ENCODE measurements at regions not wholly inside any gene's neighbourhood (a gene's known extent, or its start where the extent isn't known, plus 50 kb on each side); places are given as distances from the start of the nearest gene placed in this dataset.

- H3K27ac ChIP-seq (ENCODE audit: low read length), result no peak overlapping the region
- H4K20me1 ChIP-seq (ENCODE audit: insufficient read depth, low read depth, low read length), result no peaks in the 10 kb centered on the region
- no peaks in the 10 kb centered on the region for H3K9me2 ChIP-seq (replicated peaks; ENCODE audit: insufficient read depth, low read length)
- no peaks in the 10 kb centered on the region for H3K4me1 ChIP-seq (ENCODE audit: low read length)
- no peaks in the 10 kb centered on the region for H3K79me2 ChIP-seq (ENCODE audit: low read length)
- no peaks in the 10 kb centered on the region for H3K36me3 ChIP-seq (ENCODE audit: insufficient read depth, low read length)
- H3K4me2 ChIP-seq (ENCODE audit: low read depth, low read length, poor library complexity, severe bottlenecking), result no peak overlapping the region
- no peak overlapping the region for H3K9ac ChIP-seq (ENCODE audit: low read length)
- no peaks in the 10 kb centered on the region for H3K27me3 ChIP-seq (ENCODE audit: low read length)
- H3K9me3 ChIP-seq (ENCODE audit: low read length), result no peaks in the 10 kb centered on the region
- no peak overlapping the region for H3K4me3 ChIP-seq (ENCODE audit: low read length)
- DNase-seq, result no peak
- H2AFZ ChIP-seq (ENCODE audit: low read length), result no peak overlapping the region
These were observed 211.7 kb downstream of the SP3 start for GRCh38 chr2:173753441-173753840.

GRCh38 chr2:173754165-173754564 is 211.0 kb downstream of the SP3 start:
- Histone ChIP-seq H3K4me1 (ENCODE audit: low read length) (no peaks in the 10 kb centered on the region), H3K27me3 (ENCODE audit: low read length) (no peaks in the 10 kb centered on the region), H3K9me2 (replicated peaks; ENCODE audit: insufficient read depth, low read length) (no peaks in the 10 kb centered on the region), H3K27ac (ENCODE audit: low read length) (no peak overlapping the region), H2AFZ (ENCODE audit: low read length) (no peak overlapping the region), H3K4me3 (ENCODE audit: low read length) (no peak overlapping the region), H3K4me2 (ENCODE audit: low read depth, low read length, poor library complexity, severe bottlenecking) (no peak overlapping the region), H3K9me3 (ENCODE audit: low read length) (no peaks in the 10 kb centered on the region), H4K20me1 (ENCODE audit: insufficient read depth, low read depth, low read length) (no peaks in the 10 kb centered on the region), H3K36me3 (ENCODE audit: insufficient read depth, low read length) (no peaks in the 10 kb centered on the region), H3K79me2 (ENCODE audit: low read length) (no peaks in the 10 kb centered on the region), H3K9ac (ENCODE audit: low read length) (no peak overlapping the region)
- DNase-seq, result no peak

GRCh38 chr2:173754837-173755236 is 210.3 kb downstream of the SP3 start:
- no peaks in the 10 kb centered on the region for H3K9me3 ChIP-seq (ENCODE audit: low read length)
- H3K4me1 ChIP-seq (ENCODE audit: low read length), result no peaks in the 10 kb centered on the region
- no peak overlapping the region for H3K9ac ChIP-seq (ENCODE audit: low read length)
- no peaks in the 10 kb centered on the region for H3K36me3 ChIP-seq (ENCODE audit: insufficient read depth, low read length)
- H2AFZ ChIP-seq (ENCODE audit: low read length), result no peak overlapping the region
- DNase-seq, result no peak
- H4K20me1 ChIP-seq (ENCODE audit: insufficient read depth, low read depth, low read length), result no peaks in the 10 kb centered on the region
- H3K79me2 ChIP-seq (ENCODE audit: low read length), result no peaks in the 10 kb centered on the region
- no peaks in the 10 kb centered on the region for H3K27me3 ChIP-seq (ENCODE audit: low read length)
- H3K27ac ChIP-seq (ENCODE audit: low read length), result no peak overlapping the region
- H3K9me2 ChIP-seq (replicated peaks; ENCODE audit: insufficient read depth, low read length), result no peaks in the 10 kb centered on the region
- no peak overlapping the region for H3K4me3 ChIP-seq (ENCODE audit: low read length)
- H3K4me2 ChIP-seq (ENCODE audit: low read depth, low read length, poor library complexity, severe bottlenecking), result no peak overlapping the region

- Histone ChIP-seq H3K4me3 (ENCODE audit: low read length) (no peak overlapping the region), H3K79me2 (ENCODE audit: low read length) (no peaks in the 10 kb centered on the region), H3K27me3 (ENCODE audit: low read length) (no peaks in the 10 kb centered on the region), H3K4me1 (ENCODE audit: low read length) (no peaks in the 10 kb centered on the region), H3K4me2 (ENCODE audit: low read depth, low read length, poor library complexity, severe bottlenecking) (no peak overlapping the region), H3K36me3 (ENCODE audit: insufficient read depth, low read length) (no peaks in the 10 kb centered on the region), H4K20me1 (ENCODE audit: insufficient read depth, low read depth, low read length) (no peaks in the 10 kb centered on the region), H3K27ac (ENCODE audit: low read length) (no peak overlapping the region), H2AFZ (ENCODE audit: low read length) (no peak overlapping the region), H3K9ac (ENCODE audit: low read length) (no peak overlapping the region), H3K9me3 (ENCODE audit: low read length) (no peaks in the 10 kb centered on the region), H3K9me2 (replicated peaks; ENCODE audit: insufficient read depth, low read length) (no peaks in the 10 kb centered on the region)
- no peak for DNase-seq
These were observed 209.4 kb downstream of the SP3 start for GRCh38 chr2:173755798-173756197.

GRCh38 chr2:173759959-173760358 is 205.2 kb downstream of the SP3 start:
- H3K4me1 ChIP-seq (ENCODE audit: low read length), result no peaks in the 10 kb centered on the region
- no peaks in the 10 kb centered on the region for H3K9me3 ChIP-seq (ENCODE audit: low read length)
- H3K36me3 ChIP-seq (ENCODE audit: insufficient read depth, low read length), result no peaks in the 10 kb centered on the region
- no peak overlapping the region for H3K9ac ChIP-seq (ENCODE audit: low read length)
- no peak overlapping the region for H3K4me2 ChIP-seq (ENCODE audit: low read depth, low read length, poor library complexity, severe bottlenecking)
- no peaks in the 10 kb centered on the region for H3K27me3 ChIP-seq (ENCODE audit: low read length)
- no peak overlapping the region for H3K4me3 ChIP-seq (ENCODE audit: low read length)
- H4K20me1 ChIP-seq (ENCODE audit: insufficient read depth, low read depth, low read length), result no peaks in the 10 kb centered on the region
- DNase-seq, result no peak
- H3K27ac ChIP-seq (ENCODE audit: low read length), result no peak overlapping the region
- no peak overlapping the region for H2AFZ ChIP-seq (ENCODE audit: low read length)
- H3K79me2 ChIP-seq (ENCODE audit: low read length), result no peaks in the 10 kb centered on the region
- H3K9me2 ChIP-seq (replicated peaks; ENCODE audit: insufficient read depth, low read length), result no peaks in the 10 kb centered on the region

- Histone ChIP-seq H3K9me3 (ENCODE audit: low read length) (no peaks in the 10 kb centered on the region), H2AFZ (ENCODE audit: low read length) (no peak overlapping the region), H3K9me2 (replicated peaks; ENCODE audit: insufficient read depth, low read length) (no peaks in the 10 kb centered on the region), H3K36me3 (ENCODE audit: insufficient read depth, low read length) (no peaks in the 10 kb centered on the region), H3K79me2 (ENCODE audit: low read length) (no peaks in the 10 kb centered on the region), H3K4me1 (ENCODE audit: low read length) (no peaks in the 10 kb centered on the region), H3K4me2 (ENCODE audit: low read depth, low read length, poor library complexity, severe bottlenecking) (no peak overlapping the region), H4K20me1 (ENCODE audit: insufficient read depth, low read depth, low read length) (no peaks in the 10 kb centered on the region), H3K9ac (ENCODE audit: low read length) (no peak overlapping the region), H3K4me3 (ENCODE audit: low read length) (no peak overlapping the region), H3K27me3 (ENCODE audit: low read length) (no peaks in the 10 kb centered on the region), H3K27ac (ENCODE audit: low read length) (no peak overlapping the region)
- DNase-seq, result no peak
These were observed 204.6 kb downstream of the SP3 start for GRCh38 chr2:173760553-173760952.

- Histone ChIP-seq H3K4me3 (ENCODE audit: low read length) (no peak overlapping the region), H3K4me2 (ENCODE audit: low read depth, low read length, poor library complexity, severe bottlenecking) (no peak overlapping the region), H3K79me2 (ENCODE audit: low read length) (no peaks in the 10 kb centered on the region), H3K4me1 (ENCODE audit: low read length) (no peaks in the 10 kb centered on the region), H3K9me3 (ENCODE audit: low read length) (no peaks in the 10 kb centered on the region), H3K27ac (ENCODE audit: low read length) (no peak overlapping the region), H3K27me3 (ENCODE audit: low read length) (no peaks in the 10 kb centered on the region), H4K20me1 (ENCODE audit: insufficient read depth, low read depth, low read length) (no peaks in the 10 kb centered on the region), H2AFZ (ENCODE audit: low read length) (no peak overlapping the region), H3K9me2 (replicated peaks; ENCODE audit: insufficient read depth, low read length) (no peaks in the 10 kb centered on the region), H3K36me3 (ENCODE audit: insufficient read depth, low read length) (no peaks in the 10 kb centered on the region), H3K9ac (ENCODE audit: low read length) (no peak overlapping the region)
- no peak for DNase-seq
These were observed 203.5 kb downstream of the SP3 start for GRCh38 chr2:173761603-173762119.

- Histone ChIP-seq H3K9me3 (ENCODE audit: low read length) (no peaks in the 10 kb centered on the region), H2AFZ (ENCODE audit: low read length) (no peak overlapping the region), H3K9ac (ENCODE audit: low read length) (no peak overlapping the region), H4K20me1 (ENCODE audit: insufficient read depth, low read depth, low read length) (no peaks in the 10 kb centered on the region), H3K79me2 (ENCODE audit: low read length) (no peaks in the 10 kb centered on the region), H3K36me3 (ENCODE audit: insufficient read depth, low read length) (no peaks in the 10 kb centered on the region), H3K4me1 (ENCODE audit: low read length) (no peaks in the 10 kb centered on the region), H3K9me2 (replicated peaks; ENCODE audit: insufficient read depth, low read length) (no peaks in the 10 kb centered on the region), H3K27ac (ENCODE audit: low read length) (no peak overlapping the region), H3K27me3 (ENCODE audit: low read length) (no peaks in the 10 kb centered on the region), H3K4me2 (ENCODE audit: low read depth, low read length, poor library complexity, severe bottlenecking) (no peak overlapping the region), H3K4me3 (ENCODE audit: low read length) (no peak overlapping the region)
- no peak for DNase-seq
These were observed 203.0 kb downstream of the SP3 start for GRCh38 chr2:173762221-173762620.

GRCh38 chr2:173762864-173763263 is 202.3 kb downstream of the SP3 start:
- H4K20me1 ChIP-seq (ENCODE audit: insufficient read depth, low read depth, low read length), result no peaks in the 10 kb centered on the region
- H3K4me2 ChIP-seq (ENCODE audit: low read depth, low read length, poor library complexity, severe bottlenecking), result no peak overlapping the region
- no peak overlapping the region for H3K4me3 ChIP-seq (ENCODE audit: low read length)
- no peaks in the 10 kb centered on the region for H3K36me3 ChIP-seq (ENCODE audit: insufficient read depth, low read length)
- H3K9me3 ChIP-seq (ENCODE audit: low read length), result no peaks in the 10 kb centered on the region
- no peak overlapping the region for H3K27ac ChIP-seq (ENCODE audit: low read length)
- DNase-seq, result no peak
- H3K27me3 ChIP-seq (ENCODE audit: low read length), result no peaks in the 10 kb centered on the region
- no peaks in the 10 kb centered on the region for H3K9me2 ChIP-seq (replicated peaks; ENCODE audit: insufficient read depth, low read length)
- no peaks in the 10 kb centered on the region for H3K4me1 ChIP-seq (ENCODE audit: low read length)
- no peak overlapping the region for H2AFZ ChIP-seq (ENCODE audit: low read length)
- H3K79me2 ChIP-seq (ENCODE audit: low read length), result no peaks in the 10 kb centered on the region
- no peak overlapping the region for H3K9ac ChIP-seq (ENCODE audit: low read length)

Data from Karpas-422 (cell line).